B cell (primary cell): ENCODE measurements at regions not wholly inside any gene's neighbourhood (a gene's known extent, or its start where the extent isn't known, plus 50 kb on each side); places are given as distances from the start of the nearest gene placed in this dataset.

Experiments used
- ATAC-seq: fragments of 200-7000 bp; cut with Tn5 transposase; one replicate; pipeline ENCODE4 v1.10.0; 2021; ENCODE audit warnings: low read depth, mild to moderate bottlenecking, moderate number of reproducible peaks, moderate library complexity
- CTCF ChIA-PET: fragments of 350-600 bp; sonication (Branson Sonifier 250); formaldehyde crosslinking; loops from one replicate; lab custom pipeline; 2021; ENCODE audit warnings: antibody characterized with exemption, inconsistent platforms; lab: Charles Lee
- POLR2A ChIA-PET: fragments of 350-600 bp; sonication (Branson Sonifier 250); formaldehyde crosslinking; loops from one replicate; lab custom pipeline; 2021; ENCODE audit warnings: antibody characterized with exemption; lab: Charles Lee
- DNase-seq: peaks from one replicate; pipeline ENCODE4 v3.0.0; 2013
- H2AFZ ChIP-seq: 2 replicates; pipeline ENCODE4 v1.6.1; 2012; ENCODE audit warnings: mild to moderate bottlenecking, low read depth, low read length; ENCODE audit not compliant: insufficient read depth, poor library complexity, severe bottlenecking
- H3K27ac ChIP-seq, 2 donors: 1 replicate in 1 of 2; 2 replicates in 1 of 2; pipeline ENCODE4 v1.5.1; 2012 to 2013; ENCODE audit warnings: low read length in 2 of 2, mild to moderate bottlenecking in 2 of 2, moderate library complexity in 1 of 2
- H3K27me3 ChIP-seq, 4 experiments: fragments of 200-600 bp in 1 of 4; sonication (generic) in 1 of 4; replicated peaks in 1 of 4; 1 replicate in 2 of 4; 2 replicates in 2 of 4; pipeline versions ENCODE4 v1.6.1 to v1.7.0; 2013 to 2016; ENCODE audit warnings: low read length in 3 of 4, mild to moderate bottlenecking in 2 of 4, mixed read lengths in 1 of 4, moderate library complexity in 1 of 4; ENCODE audit not compliant: insufficient read depth in 4 of 4, control insufficient read depth in 3 of 4; ENCODE audit errors: control extremely low read depth in 1 of 4
- H3K36me3 ChIP-seq, 2 experiments: replicated peaks in 1 of 2; 1 replicate in 1 of 2; 2 replicates in 1 of 2; pipeline versions ENCODE4 v1.6.1 to v1.7.1; 2013; ENCODE audit warnings: low read length in 1 of 2; ENCODE audit not compliant: insufficient read depth in 2 of 2, control insufficient read depth in 1 of 2; ENCODE audit errors: control extremely low read depth in 1 of 2, extremely low read depth in 1 of 2
- H3K4me1 ChIP-seq, 2 donors: fragments of 200-600 bp in 1 of 2; sonication (generic) in 1 of 2; 1 replicate in 1 of 2; 2 replicates in 1 of 2; pipeline versions ENCODE4 v1.5.1 to v1.6.1; 2013 to 2017; ENCODE audit warnings: low read length in 2 of 2; ENCODE audit not compliant: control insufficient read depth in 2 of 2, insufficient read depth in 2 of 2
- H3K4me2 ChIP-seq: replicated peaks from 2 replicates; pipeline ENCODE3; 2012; ENCODE audit warnings: mild to moderate bottlenecking, low read depth, low read length; ENCODE audit not compliant: poor library complexity, severe bottlenecking
- H3K4me3 ChIP-seq, 5 experiments: fragments of 200-600 bp in 1 of 5; sonication (generic) in 1 of 5; 1 replicate in 3 of 5; 2 replicates in 2 of 5; pipeline versions ENCODE4 v1.5.1 to v1.7.0; 2011 to 2016; ENCODE audit warnings: low read length in 4 of 5, mild to moderate bottlenecking in 4 of 5, low read depth in 2 of 5, control low read depth in 1 of 5, moderate library complexity in 1 of 5; ENCODE audit not compliant: insufficient read depth in 1 of 5; ENCODE audit errors: control extremely low read depth in 1 of 5, extremely low read depth in 1 of 5
- H3K79me2 ChIP-seq: fragments of 200-600 bp; sonication (generic); one replicate; pipeline ENCODE4 v1.6.0; 2016; ENCODE audit warnings: low read length; ENCODE audit not compliant: control insufficient read depth, insufficient read depth
- H3K9ac ChIP-seq: fragments of 200-600 bp; sonication (generic); 2 replicates; pipeline ENCODE4 v1.6.1; 2017; ENCODE audit warnings: mild to moderate bottlenecking, low read length, moderate library complexity
- H3K9me3 ChIP-seq, 3 donors: one replicate each; pipeline versions ENCODE4 v1.6.1 to v1.7.1; 2013; ENCODE audit warnings: low read length in 2 of 3; ENCODE audit not compliant: control insufficient read depth in 2 of 3, insufficient read depth in 1 of 3; ENCODE audit errors: control extremely low read depth in 1 of 3
- H4K20me1 ChIP-seq: 2 replicates; pipeline ENCODE4 v1.6.0; 2012; ENCODE audit warnings: mild to moderate bottlenecking, low read length; ENCODE audit not compliant: insufficient read depth, control insufficient read depth, poor library complexity, severe bottlenecking
- H3K27ac Mint-ChIP-seq: one replicate; pipeline ENCODE4 v1.8.0; 2021; ENCODE audit warnings: mixed read lengths
- H3K27me3 Mint-ChIP-seq: one replicate; pipeline ENCODE4 v1.8.0; 2021; ENCODE audit warnings: mixed read lengths
- H3K4me1 Mint-ChIP-seq: one replicate; pipeline ENCODE4 v1.8.0; 2021; ENCODE audit warnings: mixed read lengths
- H3K4me3 Mint-ChIP-seq: one replicate; pipeline ENCODE4 v1.8.0; 2021; ENCODE audit warnings: mixed read lengths
- H3K9me3 Mint-ChIP-seq: one replicate; pipeline ENCODE4 v1.8.0; 2022; ENCODE audit warnings: mixed read lengths; ENCODE audit not compliant: insufficient read depth
- EZH2 ChIP-seq: IDR thresholded peaks from 2 replicates; pipeline ENCODE4 v1.6.1; 2012; ENCODE audit warnings: borderline replicate concordance, low read depth, mild to moderate bottlenecking, moderate library complexity, low read length; ENCODE audit not compliant: insufficient read depth, poor library complexity, severe bottlenecking
- WGBS: methylation state at CpG from one replicate; pipeline ENCODE4 v1.1.5; 2013; ENCODE audit warnings: missing lambda C conversion rate; ENCODE audit not compliant: insufficient coverage; 5-methylcytosine and 5-hydroxymethylcytosine counted together
- intact Hi-C: fragments of 100-400 bp; cut with micrococcal nuclease; formaldehyde crosslinking; loops from one replicate; pipeline ENCODE4 v1.10.0; 2022
- TF ChIP-seq, protein P1 (sequence below): fragments of 200-600 bp; IDR thresholded peaks from one replicate; pipeline ENCODE4 v1.8.0; 2022; ENCODE audit warnings: antibody characterized with exemption, mild to moderate bottlenecking

DNA sequence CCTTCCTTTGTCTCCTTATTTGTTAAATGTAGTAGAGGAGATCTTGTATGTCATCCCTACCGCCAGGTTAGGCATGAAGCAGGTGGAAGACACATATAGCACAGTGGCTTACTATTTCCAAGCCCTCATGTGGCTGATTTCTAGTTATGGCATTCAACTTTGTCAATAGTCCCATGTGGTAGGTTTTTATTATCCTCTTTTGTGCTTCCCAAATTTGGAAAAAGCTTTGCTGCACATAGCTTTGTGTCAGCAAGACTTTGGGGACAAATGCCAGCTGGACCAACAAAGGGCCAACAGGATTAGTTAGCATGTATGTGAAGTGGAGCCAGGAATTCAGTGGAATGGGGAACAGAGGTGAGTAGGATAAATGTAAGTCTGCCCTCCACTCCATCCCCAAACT, 276.3 kb downstream of the PSAT1 start:
- POLR2A ChIA-PET = no interaction called here
- Histone ChIP-seq H3K4me3 (no peak overlapping the region), H4K20me1 (no peaks in the 10 kb centered on the region), H3K4me1 (no peaks in the 10 kb centered on the region), H3K27ac (no peak overlapping the region), H3K36me3 (no peaks in the 10 kb centered on the region), H3K27me3 (no peaks in the 10 kb centered on the region), H3K4me2 (no peak overlapping the region), H3K9me3 (no peaks in the 10 kb centered on the region), H3K9ac (no peak overlapping the region), H3K79me2 (no peaks in the 10 kb centered on the region), H2AFZ (no peak overlapping the region)
- Mint-ChIP-seq H3K27ac (no peak overlapping the region), H3K9me3 (no peaks in the 10 kb centered on the region), H3K27me3 (peaks cover 4% of the 10 kb centered on the region), H3K4me3 (no peak overlapping the region), H3K4me1 (no peaks in the 10 kb centered on the region)
- no CpG with 5 or more reads among the region's 1 CpG for WGBS
- ATAC-seq (no peak), DNase-seq (no peak)
- intact Hi-C loops = no loop called here
- CTCF ChIA-PET = no interaction called here
- TF ChIP-seq, protein P1, sequence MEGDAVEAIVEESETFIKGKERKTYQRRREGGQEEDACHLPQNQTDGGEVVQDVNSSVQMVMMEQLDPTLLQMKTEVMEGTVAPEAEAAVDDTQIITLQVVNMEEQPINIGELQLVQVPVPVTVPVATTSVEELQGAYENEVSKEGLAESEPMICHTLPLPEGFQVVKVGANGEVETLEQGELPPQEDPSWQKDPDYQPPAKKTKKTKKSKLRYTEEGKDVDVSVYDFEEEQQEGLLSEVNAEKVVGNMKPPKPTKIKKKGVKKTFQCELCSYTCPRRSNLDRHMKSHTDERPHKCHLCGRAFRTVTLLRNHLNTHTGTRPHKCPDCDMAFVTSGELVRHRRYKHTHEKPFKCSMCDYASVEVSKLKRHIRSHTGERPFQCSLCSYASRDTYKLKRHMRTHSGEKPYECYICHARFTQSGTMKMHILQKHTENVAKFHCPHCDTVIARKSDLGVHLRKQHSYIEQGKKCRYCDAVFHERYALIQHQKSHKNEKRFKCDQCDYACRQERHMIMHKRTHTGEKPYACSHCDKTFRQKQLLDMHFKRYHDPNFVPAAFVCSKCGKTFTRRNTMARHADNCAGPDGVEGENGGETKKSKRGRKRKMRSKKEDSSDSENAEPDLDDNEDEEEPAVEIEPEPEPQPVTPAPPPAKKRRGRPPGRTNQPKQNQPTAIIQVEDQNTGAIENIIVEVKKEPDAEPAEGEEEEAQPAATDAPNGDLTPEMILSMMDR = no peak
- no peak for TF ChIP-seq EZH2

DNA sequence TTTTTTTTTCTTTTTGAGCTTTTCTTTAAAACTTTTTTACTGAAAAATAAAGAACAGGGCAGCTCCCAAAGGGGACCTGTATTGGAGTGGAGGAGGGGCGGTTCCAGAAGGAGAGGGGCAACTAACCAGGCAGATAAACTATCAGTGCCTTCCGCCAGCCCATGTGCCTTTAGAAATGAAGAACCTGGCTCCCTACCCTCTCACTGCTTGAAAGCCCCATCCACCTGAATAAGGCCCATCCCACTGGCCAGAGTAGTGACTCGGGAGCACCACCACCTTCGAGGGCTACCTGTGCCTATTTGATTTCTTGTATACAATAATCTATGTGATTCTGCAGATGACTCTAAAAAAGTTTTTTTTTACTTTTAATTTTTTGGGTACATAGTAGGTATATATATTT, 276.7 kb downstream of the PSAT1 start:
- ChIA-PET POLR2A (no interaction called here), CTCF (no interaction called here)
- H3K9me3 Mint-ChIP-seq = no peaks in the 10 kb centered on the region
- 0% methylated on average over 1 of the region's 4 CpGs for WGBS
- Histone ChIP-seq H3K9ac (no peak overlapping the region), H3K4me2 (no peak overlapping the region), H3K9me3 (no peaks in the 10 kb centered on the region), H3K79me2 (no peaks in the 10 kb centered on the region), H3K36me3 (no peaks in the 10 kb centered on the region), H3K4me1 (no peaks in the 10 kb centered on the region), H4K20me1 (no peaks in the 10 kb centered on the region), H3K4me3 (no peak overlapping the region), H3K27me3 (no peaks in the 10 kb centered on the region), H2AFZ (no peak overlapping the region), H3K27ac (no peak overlapping the region)
- intact Hi-C loops = no loop called here
- H3K4me3 Mint-ChIP-seq = no peak overlapping the region
- no peak overlapping the region for H3K27ac Mint-ChIP-seq
- peaks cover 7% of the 10 kb centered on the region for H3K27me3 Mint-ChIP-seq
- H3K4me1 Mint-ChIP-seq = no peaks in the 10 kb centered on the region
- TF ChIP-seq EZH2 = no peak
- TF ChIP-seq, protein P1 = no peak
- DNase-seq = no peak
- ATAC-seq = no peak
